DND-41 (cell line): ENCODE measurements at regions not wholly inside any gene's neighbourhood (a gene's known extent, or its start where the extent isn't known, plus 50 kb on each side); places are given as distances from the start of the nearest gene placed in this dataset.

Source experiments
- CTCF ChIP-seq: IDR thresholded peaks from 2 replicates; pipeline ENCODE4 v1.5.1; 2012; ENCODE audit warnings: borderline replicate concordance, low read length, moderate library complexity, mild to moderate bottlenecking; ENCODE audit not compliant: poor library complexity, severe bottlenecking; ENCODE audit errors: extremely low read depth
- EZH2 ChIP-seq: IDR thresholded peaks from 3 replicates; pipeline ENCODE4 v1.6.1; 2012; ENCODE audit warnings: borderline replicate concordance, low read depth, mild to moderate bottlenecking, moderate library complexity, low read length, inconsistent platforms; ENCODE audit not compliant: severe bottlenecking

GRCh38 chr3:163382183-163382582 is 1696.1 kb downstream of the SI start:
- TF ChIP-seq CTCF = no peak
- TF ChIP-seq EZH2 = no peak
